ENCODE measurements at regions not wholly inside any gene's neighbourhood (a gene's known extent, or its start where the extent isn't known, plus 50 kb on each side); places are given as distances from the start of the nearest gene placed in this dataset. TPM values are rescaled to one million over a fixed set of nuclear protein-coding genes. Genes with fewer than 3 reads are reported as not detected.
A peak's percentile ranks its signal among the peaks of the same experiment; 100 is the strongest.

DNA sequence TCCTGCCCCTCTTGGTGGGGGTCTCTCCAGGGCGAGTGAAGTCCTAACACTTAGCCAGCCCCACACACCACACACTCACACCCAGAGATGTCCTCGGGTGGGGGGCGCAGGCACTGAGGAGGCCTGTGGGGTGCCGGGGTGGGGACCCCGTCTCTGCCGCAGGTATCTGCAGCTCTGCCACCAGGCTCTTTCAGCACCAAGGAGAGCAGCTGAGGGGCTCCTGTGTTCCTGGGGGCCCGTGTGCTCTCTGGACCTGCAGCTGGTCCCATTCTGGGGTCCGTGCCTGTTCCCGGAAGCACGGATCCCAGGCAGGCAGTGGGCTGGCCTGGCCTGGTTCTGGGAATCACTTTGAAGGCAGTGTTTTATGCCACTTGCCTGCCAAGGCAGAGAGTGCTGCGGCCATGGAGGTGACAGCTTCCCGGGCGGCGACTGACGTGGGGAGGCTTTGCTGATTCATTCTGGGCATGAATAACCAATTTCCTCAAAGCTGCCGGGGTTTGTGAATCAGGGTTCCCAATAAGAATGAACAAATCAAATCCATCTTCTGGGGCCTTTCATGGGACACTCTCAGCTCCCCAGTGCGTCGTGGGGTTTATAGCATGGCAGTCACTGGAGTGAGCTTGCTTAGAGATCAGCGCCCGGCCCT, 54.4 kb upstream of the SLCO4A1 start:
- CTCF ChIA-PET: interaction anchor here (1.1 kb wide), 1 partner anchor 28 kb away, joined by 5 read pairs; no protein-coding TSS in a partner anchor
- Mint-ChIP-seq H3K4me3 (no peak overlapping the region), H3K9me3 (ENCODE audit: insufficient read depth) (no peaks in the 10 kb centered on the region), H3K4me1 (ENCODE audit: low read depth) (no peaks in the 10 kb centered on the region), H3K36me3 (ENCODE audit: low read depth) (no peaks in the 10 kb centered on the region), H3K27ac (no peak overlapping the region), H3K27me3 (ENCODE audit: low read depth) (peaks cover 16% of the 10 kb centered on the region)
- DNase-seq (peak; percentile 35), ATAC-seq (no peak)
- POLR2A ChIA-PET: no interaction called here

DNA sequence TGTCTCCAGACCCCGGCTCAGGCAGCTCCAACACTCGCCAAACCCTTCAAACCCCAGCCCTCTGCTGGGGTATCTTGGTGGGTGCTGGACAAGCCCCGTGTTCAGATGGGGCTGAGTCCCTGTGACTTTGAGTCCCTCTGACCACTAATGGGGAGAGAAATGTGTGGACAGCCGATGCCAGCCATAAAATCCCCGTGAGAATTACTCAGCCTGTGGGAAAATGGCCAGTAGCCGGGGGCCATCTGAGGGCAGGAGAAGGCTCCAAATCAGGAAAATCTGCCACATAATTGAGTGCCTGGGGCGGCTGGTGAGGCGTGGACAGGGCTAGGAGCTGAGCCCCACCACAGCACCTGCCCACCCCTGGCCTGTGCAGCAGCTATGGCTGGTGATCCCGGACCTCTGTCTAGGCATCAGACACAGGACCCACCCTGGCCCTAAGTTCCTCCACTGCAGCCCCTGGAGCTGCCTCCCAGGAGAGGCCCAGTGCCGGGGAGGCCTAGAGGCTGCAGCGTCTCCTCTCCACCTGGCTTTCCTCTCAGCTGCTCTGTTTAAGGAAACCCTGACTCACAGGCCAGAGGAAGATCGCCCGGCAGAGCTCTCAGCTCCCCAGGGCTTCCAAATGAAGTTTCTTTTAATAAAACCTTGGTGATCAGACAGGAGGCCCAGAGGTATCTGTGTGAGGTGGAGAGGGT, 53.7 kb upstream of the SLCO4A1 start:
- POLR2A ChIA-PET: interaction anchor here (0.6 to 0.8 kb wide), 2 partner anchors 12 to 18 kb away, joined by 3 read pairs; no protein-coding TSS in a partner anchor
- no peak for DNase-seq
- no peaks in the 10 kb centered on the region for H3K36me3 Mint-ChIP-seq (ENCODE audit: low read depth)
- CTCF ChIA-PET: interaction anchor here (1.1 kb wide), 2 partner anchors 10 to 28 kb away, joined by 3 to 5 read pairs; no protein-coding TSS in a partner anchor
- H3K9me3 Mint-ChIP-seq (ENCODE audit: insufficient read depth): no peaks in the 10 kb centered on the region
- ATAC-seq: no peak
- H3K4me3 Mint-ChIP-seq: no peak overlapping the region
- no peaks in the 10 kb centered on the region for H3K4me1 Mint-ChIP-seq (ENCODE audit: low read depth)
- peaks cover 12% of the 10 kb centered on the region for H3K27me3 Mint-ChIP-seq (ENCODE audit: low read depth)
- no peak overlapping the region for H3K27ac Mint-ChIP-seq

DNA sequence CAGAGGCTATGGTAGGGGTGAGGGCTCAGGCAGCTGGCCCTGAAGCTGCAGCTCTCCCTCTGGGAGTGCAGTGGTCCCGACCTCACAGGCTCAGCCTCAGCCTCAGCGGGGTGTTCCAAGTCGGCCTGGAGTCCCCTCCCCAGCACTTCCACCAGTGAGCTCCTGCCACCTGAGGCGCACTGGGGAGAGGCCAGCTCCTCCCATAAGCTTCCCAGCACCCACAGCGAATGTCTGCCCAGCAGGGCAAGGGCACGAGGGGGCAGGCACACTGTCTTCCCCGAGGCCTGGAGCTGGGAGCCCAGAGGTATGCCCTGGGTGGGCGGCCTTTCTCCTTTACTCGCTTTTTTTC, 53.2 kb upstream of the SLCO4A1 start:
- H3K27me3 Mint-ChIP-seq (ENCODE audit: low read depth): peaks cover 11% of the 10 kb centered on the region
- no peaks in the 10 kb centered on the region for H3K4me1 Mint-ChIP-seq (ENCODE audit: low read depth)
- POLR2A ChIA-PET: interaction anchor here (0.6 to 0.8 kb wide), 2 partner anchors 12 to 19 kb away, joined by 3 read pairs; no protein-coding TSS in a partner anchor
- no peaks in the 10 kb centered on the region for H3K9me3 Mint-ChIP-seq (ENCODE audit: insufficient read depth)
- no peak for ATAC-seq
- H3K27ac Mint-ChIP-seq: no peak overlapping the region
- CTCF ChIA-PET: interaction anchor here (1.1 kb wide), 1 partner anchor 11 kb away, joined by 3 read pairs; no protein-coding TSS in a partner anchor
- H3K36me3 Mint-ChIP-seq (ENCODE audit: low read depth): no peaks in the 10 kb centered on the region
- no peak overlapping the region for H3K4me3 Mint-ChIP-seq
- DNase-seq: no peak

DNA sequence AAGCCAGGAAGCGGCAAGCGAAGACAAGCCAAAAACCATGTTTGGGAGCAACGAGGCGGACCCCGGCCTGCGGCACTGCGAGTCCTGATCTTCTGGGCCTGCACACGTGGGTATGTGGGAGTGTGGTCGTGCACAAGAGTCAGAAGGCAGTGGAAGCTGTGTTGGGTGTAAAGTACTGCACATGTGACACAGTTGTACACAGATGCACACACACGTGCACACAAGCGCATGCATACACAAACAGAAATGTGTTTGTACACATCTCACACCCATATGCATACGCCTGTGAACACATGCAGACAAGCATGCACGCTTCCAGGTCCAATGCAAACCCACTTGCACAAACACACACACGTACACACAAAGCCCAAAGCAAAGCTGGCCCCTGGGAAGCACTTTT, 52.6 kb upstream of the SLCO4A1 start:
- ChIA-PET CTCF (no interaction called here), POLR2A (no interaction called here)
- H3K27me3 Mint-ChIP-seq (ENCODE audit: low read depth): peaks cover 13% of the 10 kb centered on the region
- no peak overlapping the region for H3K4me3 Mint-ChIP-seq
- H3K27ac Mint-ChIP-seq: no peak overlapping the region
- H3K36me3 Mint-ChIP-seq (ENCODE audit: low read depth): no peaks in the 10 kb centered on the region
- DNase-seq: no peak
- ATAC-seq: no peak
- no peaks in the 10 kb centered on the region for H3K9me3 Mint-ChIP-seq (ENCODE audit: insufficient read depth)
- H3K4me1 Mint-ChIP-seq (ENCODE audit: low read depth): no peaks in the 10 kb centered on the region

DNA sequence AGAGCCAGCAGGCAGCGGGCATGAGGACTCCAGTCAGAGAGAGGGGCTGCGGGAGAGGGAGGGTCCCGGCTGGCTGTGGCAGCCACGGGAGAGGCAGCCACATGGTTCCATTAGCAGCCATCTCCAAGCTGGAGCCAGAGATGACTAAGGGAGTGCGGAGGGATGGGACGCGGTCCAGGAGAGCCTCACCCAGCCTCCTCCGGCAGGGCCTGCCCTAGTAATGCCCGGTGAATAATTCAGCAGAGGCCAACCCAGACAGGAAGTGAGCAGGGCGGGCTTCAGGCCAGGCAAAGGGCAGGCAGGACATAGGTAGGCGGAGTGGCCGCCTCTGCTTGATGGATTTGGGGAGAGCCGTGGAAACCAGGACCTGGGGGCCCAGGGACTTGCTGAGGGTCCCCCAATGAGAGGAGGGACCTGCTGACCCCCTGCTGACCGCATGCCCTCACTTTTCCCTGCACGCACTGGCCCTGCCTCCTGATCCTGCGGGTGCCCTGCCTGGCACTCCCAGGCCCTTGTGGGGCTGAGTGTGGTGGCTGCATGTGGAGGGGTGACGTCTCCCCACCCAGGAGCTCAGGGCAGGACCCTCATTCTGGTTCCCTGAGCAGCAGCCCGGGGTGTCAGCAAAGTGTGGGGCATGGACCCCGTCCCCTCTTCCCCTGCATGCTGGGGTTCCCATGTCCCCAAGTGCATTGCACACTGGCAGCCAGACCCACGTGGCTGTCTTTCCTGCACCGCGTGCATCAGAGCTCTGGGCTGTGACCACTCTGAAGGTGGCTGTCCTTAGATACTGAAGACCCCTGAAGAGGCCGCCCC, 51.8 kb upstream of the SLCO4A1 start:
- ChIA-PET POLR2A (no interaction called here), CTCF (no interaction called here)
- Mint-ChIP-seq H3K9me3 (ENCODE audit: insufficient read depth) (no peaks in the 10 kb centered on the region), H3K4me3 (no peak overlapping the region), H3K4me1 (ENCODE audit: low read depth) (no peaks in the 10 kb centered on the region), H3K36me3 (ENCODE audit: low read depth) (no peaks in the 10 kb centered on the region), H3K27me3 (ENCODE audit: low read depth) (peaks cover 15% of the 10 kb centered on the region), H3K27ac (no peak overlapping the region)
- DNase-seq (no peak), ATAC-seq (no peak)

DNA sequence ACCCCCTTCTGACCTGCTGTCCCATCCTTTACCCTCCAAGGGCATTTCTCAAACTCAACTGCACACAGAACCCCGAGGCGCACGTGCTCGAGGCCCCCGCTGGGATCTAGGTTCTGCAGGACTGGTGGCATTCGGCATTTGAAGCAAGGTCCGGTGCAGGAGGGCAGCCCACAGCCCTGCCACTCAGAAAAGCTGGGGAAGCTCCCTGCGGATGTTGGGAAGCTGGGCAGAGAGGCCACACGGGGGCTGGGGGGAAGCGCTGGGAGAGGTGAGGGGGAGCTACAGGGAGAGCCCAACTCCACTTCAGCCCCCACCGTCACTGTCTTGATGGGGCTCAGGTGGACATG, 51.2 kb upstream of the SLCO4A1 start:
- CTCF ChIA-PET: no interaction called here
- ATAC-seq (no peak), DNase-seq (no peak)
- Mint-ChIP-seq H3K27me3 (ENCODE audit: low read depth) (peaks cover 17% of the 10 kb centered on the region), H3K4me1 (ENCODE audit: low read depth) (peaks cover 2% of the 10 kb centered on the region), H3K4me3 (no peak overlapping the region), H3K9me3 (ENCODE audit: insufficient read depth) (no peaks in the 10 kb centered on the region), H3K36me3 (ENCODE audit: low read depth) (no peaks in the 10 kb centered on the region), H3K27ac (no peak overlapping the region)
- POLR2A ChIA-PET: no interaction called here

DNA sequence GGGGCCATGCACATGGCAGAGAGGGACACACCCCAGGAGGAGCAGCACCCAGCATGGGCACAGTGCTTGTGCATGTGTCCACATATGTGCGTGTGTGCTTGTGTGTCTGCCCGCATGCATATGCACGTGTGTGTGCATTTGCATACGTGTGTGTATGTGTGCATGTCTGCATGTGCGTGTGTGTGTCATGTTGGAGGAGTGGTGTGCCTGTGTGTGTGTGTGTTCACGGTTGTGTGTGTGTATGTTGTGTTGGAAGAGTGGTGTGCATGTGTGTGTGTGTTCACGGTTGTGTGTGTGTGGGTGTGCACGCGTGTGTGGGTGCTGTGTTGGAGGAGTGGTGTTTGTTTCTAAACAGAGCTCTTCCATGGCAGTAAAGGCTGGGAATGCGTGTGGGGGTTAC, 50.7 kb upstream of the SLCO4A1 start:
- Mint-ChIP-seq H3K9me3 (ENCODE audit: insufficient read depth) (no peaks in the 10 kb centered on the region), H3K4me1 (ENCODE audit: low read depth) (peaks cover 2% of the 10 kb centered on the region), H3K27me3 (ENCODE audit: low read depth) (peaks cover 17% of the 10 kb centered on the region), H3K4me3 (no peak overlapping the region), H3K27ac (no peak overlapping the region), H3K36me3 (ENCODE audit: low read depth) (no peaks in the 10 kb centered on the region)
- POLR2A ChIA-PET: no interaction called here
- CTCF ChIA-PET: no interaction called here
- no peak for DNase-seq
- no peak for ATAC-seq

Small RNA genes in the stretch of these regions (microRNA-seq; reads per million reads assigned to microRNA genes)
- gene MIR1-1: not detected
- gene MIR133A2: not detected

Data from activated CD8-positive, alpha-beta T cell treated with anti-CD3 and anti-CD28 coated beads, Interleukin-2, amount 10 ng/mL, durations not matched to agents 7 days and 5 days (primary cell).